B cell (primary cell): ENCODE measurements at regions not wholly inside any gene's neighbourhood (a gene's known extent, or its start where the extent isn't known, plus 50 kb on each side); places are given as distances from the start of the nearest gene placed in this dataset.
"Not testable (repeated sequence)": the region's sequence is repeated elsewhere in the genome, so short reads cannot be mapped to it uniquely, and the experiment has no call there.

ENCODE experiments used
- ATAC-seq: fragments of 200-7000 bp; cut with Tn5 transposase; one replicate; pipeline ENCODE4 v1.10.0; 2021; ENCODE audit warnings: low read depth, mild to moderate bottlenecking, moderate number of reproducible peaks, moderate library complexity
- CTCF ChIA-PET: fragments of 350-600 bp; sonication (Branson Sonifier 250); formaldehyde crosslinking; loops from one replicate; lab custom pipeline; 2021; ENCODE audit warnings: antibody characterized with exemption, inconsistent platforms; lab: Charles Lee
- POLR2A ChIA-PET: fragments of 350-600 bp; sonication (Branson Sonifier 250); formaldehyde crosslinking; loops from one replicate; lab custom pipeline; 2021; ENCODE audit warnings: antibody characterized with exemption; lab: Charles Lee
- DNase-seq: peaks from one replicate; pipeline ENCODE4 v3.0.0; 2013
- H2AFZ ChIP-seq: 2 replicates; pipeline ENCODE4 v1.6.1; 2012; ENCODE audit warnings: mild to moderate bottlenecking, low read depth, low read length; ENCODE audit not compliant: insufficient read depth, poor library complexity, severe bottlenecking
- H3K27ac ChIP-seq, 2 donors: 1 replicate in 1 of 2; 2 replicates in 1 of 2; pipeline ENCODE4 v1.5.1; 2012 to 2013; ENCODE audit warnings: low read length in 2 of 2, mild to moderate bottlenecking in 2 of 2, moderate library complexity in 1 of 2
- H3K27me3 ChIP-seq, 4 experiments: fragments of 200-600 bp in 1 of 4; sonication (generic) in 1 of 4; replicated peaks in 1 of 4; 1 replicate in 2 of 4; 2 replicates in 2 of 4; pipeline versions ENCODE4 v1.6.1 to v1.7.0; 2013 to 2016; ENCODE audit warnings: low read length in 3 of 4, mild to moderate bottlenecking in 2 of 4, mixed read lengths in 1 of 4, moderate library complexity in 1 of 4; ENCODE audit not compliant: insufficient read depth in 4 of 4, control insufficient read depth in 3 of 4; ENCODE audit errors: control extremely low read depth in 1 of 4
- H3K36me3 ChIP-seq, 2 experiments: replicated peaks in 1 of 2; 1 replicate in 1 of 2; 2 replicates in 1 of 2; pipeline versions ENCODE4 v1.6.1 to v1.7.1; 2013; ENCODE audit warnings: low read length in 1 of 2; ENCODE audit not compliant: insufficient read depth in 2 of 2, control insufficient read depth in 1 of 2; ENCODE audit errors: control extremely low read depth in 1 of 2, extremely low read depth in 1 of 2
- H3K4me1 ChIP-seq, 2 donors: fragments of 200-600 bp in 1 of 2; sonication (generic) in 1 of 2; 1 replicate in 1 of 2; 2 replicates in 1 of 2; pipeline versions ENCODE4 v1.5.1 to v1.6.1; 2013 to 2017; ENCODE audit warnings: low read length in 2 of 2; ENCODE audit not compliant: control insufficient read depth in 2 of 2, insufficient read depth in 2 of 2
- H3K4me2 ChIP-seq: replicated peaks from 2 replicates; pipeline ENCODE3; 2012; ENCODE audit warnings: mild to moderate bottlenecking, low read depth, low read length; ENCODE audit not compliant: poor library complexity, severe bottlenecking
- H3K4me3 ChIP-seq, 5 experiments: fragments of 200-600 bp in 1 of 5; sonication (generic) in 1 of 5; 1 replicate in 3 of 5; 2 replicates in 2 of 5; pipeline versions ENCODE4 v1.5.1 to v1.7.0; 2011 to 2016; ENCODE audit warnings: low read length in 4 of 5, mild to moderate bottlenecking in 4 of 5, low read depth in 2 of 5, control low read depth in 1 of 5, moderate library complexity in 1 of 5; ENCODE audit not compliant: insufficient read depth in 1 of 5; ENCODE audit errors: control extremely low read depth in 1 of 5, extremely low read depth in 1 of 5
- H3K79me2 ChIP-seq: fragments of 200-600 bp; sonication (generic); one replicate; pipeline ENCODE4 v1.6.0; 2016; ENCODE audit warnings: low read length; ENCODE audit not compliant: control insufficient read depth, insufficient read depth
- H3K9ac ChIP-seq: fragments of 200-600 bp; sonication (generic); 2 replicates; pipeline ENCODE4 v1.6.1; 2017; ENCODE audit warnings: mild to moderate bottlenecking, low read length, moderate library complexity
- H3K9me3 ChIP-seq, 3 donors: one replicate each; pipeline versions ENCODE4 v1.6.1 to v1.7.1; 2013; ENCODE audit warnings: low read length in 2 of 3; ENCODE audit not compliant: control insufficient read depth in 2 of 3, insufficient read depth in 1 of 3; ENCODE audit errors: control extremely low read depth in 1 of 3
- H4K20me1 ChIP-seq: 2 replicates; pipeline ENCODE4 v1.6.0; 2012; ENCODE audit warnings: mild to moderate bottlenecking, low read length; ENCODE audit not compliant: insufficient read depth, control insufficient read depth, poor library complexity, severe bottlenecking
- H3K27ac Mint-ChIP-seq: one replicate; pipeline ENCODE4 v1.8.0; 2021; ENCODE audit warnings: mixed read lengths
- H3K27me3 Mint-ChIP-seq: one replicate; pipeline ENCODE4 v1.8.0; 2021; ENCODE audit warnings: mixed read lengths
- H3K4me1 Mint-ChIP-seq: one replicate; pipeline ENCODE4 v1.8.0; 2021; ENCODE audit warnings: mixed read lengths
- H3K4me3 Mint-ChIP-seq: one replicate; pipeline ENCODE4 v1.8.0; 2021; ENCODE audit warnings: mixed read lengths
- H3K9me3 Mint-ChIP-seq: one replicate; pipeline ENCODE4 v1.8.0; 2022; ENCODE audit warnings: mixed read lengths; ENCODE audit not compliant: insufficient read depth
- WGBS: methylation state at CpG from one replicate; pipeline ENCODE4 v1.1.5; 2013; ENCODE audit warnings: missing lambda C conversion rate; ENCODE audit not compliant: insufficient coverage; 5-methylcytosine and 5-hydroxymethylcytosine counted together
- intact Hi-C: fragments of 100-400 bp; cut with micrococcal nuclease; formaldehyde crosslinking; loops from one replicate; pipeline ENCODE4 v1.10.0; 2022

DNA sequence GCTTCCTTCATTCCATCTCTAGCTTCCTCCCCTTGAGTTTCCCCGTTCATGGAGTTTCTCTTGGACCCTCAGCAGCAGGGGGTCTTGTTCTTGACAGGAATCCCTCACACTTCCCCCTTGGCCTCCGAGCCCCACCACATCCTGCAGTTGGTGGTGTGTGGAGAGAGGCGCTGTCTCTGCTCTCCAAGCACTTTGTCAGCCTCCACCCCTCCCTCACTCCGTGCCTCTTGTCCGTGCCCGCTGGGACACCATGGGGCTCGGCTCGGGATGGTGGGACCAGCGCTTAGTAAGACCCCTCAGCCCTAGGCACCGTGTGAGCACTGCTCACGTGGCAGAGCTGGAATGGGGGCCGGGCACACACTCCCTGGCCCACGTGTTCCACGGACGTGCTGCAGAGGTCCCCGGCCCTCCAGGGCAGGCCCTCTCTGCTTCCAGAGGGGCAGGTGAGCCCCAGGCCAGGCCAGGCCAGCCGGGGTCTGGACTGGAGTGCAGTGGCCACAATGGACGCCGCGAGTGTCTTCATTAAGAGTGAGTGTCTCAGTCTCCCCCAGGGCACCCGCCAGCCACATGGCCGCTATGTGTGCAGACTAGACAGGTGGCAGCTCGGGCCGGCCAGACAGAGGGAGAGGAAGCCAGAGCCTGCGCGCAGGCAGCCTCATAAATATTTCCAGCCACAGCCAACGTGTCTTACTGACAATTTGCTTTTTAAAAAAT is 123.3 kb downstream of the IGLL1 start:
- Mint-ChIP-seq H3K27me3 (peaks cover 26% of the 10 kb centered on the region), H3K4me3 (peak overlapping the region; percentile 32), H3K4me1 (peaks cover 15% of the 10 kb centered on the region)
- CTCF ChIA-PET, H3K4me3 ChIP-seq, H3K27ac Mint-ChIP-seq, H3K9me3 Mint-ChIP-seq, H4K20me1 ChIP-seq, DNase-seq, H3K79me2 ChIP-seq, H3K9me3 ChIP-seq, H3K36me3 ChIP-seq, ATAC-seq, H3K9ac ChIP-seq, intact Hi-C loops, H3K27ac ChIP-seq: not testable (repeated sequence)
- peak overlapping the region; percentile 43 for H3K4me2 ChIP-seq
- 4% methylated on average over 24 of the region's 27 CpGs for WGBS
- H2AFZ ChIP-seq: peak overlapping the region; percentile 34
- POLR2A ChIA-PET: interaction anchor here (0.6 kb wide), 1 partner anchor 387 kb away, joined by 4 read pairs; no protein-coding TSS in a partner anchor
- peaks cover 18 to 19% of the 10 kb centered on the region in 2 donors for H3K4me1 ChIP-seq
- H3K27me3 ChIP-seq: peaks cover 0 to 22% (median 6%) of the 10 kb centered on the region in 4 experiments

GRCh38 chr22:23454345-23454744 is 125.7 kb downstream of the IGLL1 start:
- H3K4me3 Mint-ChIP-seq, H4K20me1 ChIP-seq, ATAC-seq, H3K9me3 Mint-ChIP-seq, H3K36me3 ChIP-seq, H3K4me2 ChIP-seq, POLR2A ChIA-PET, H3K79me2 ChIP-seq, H3K27ac Mint-ChIP-seq, H3K9ac ChIP-seq, H2AFZ ChIP-seq, intact Hi-C loops, H3K9me3 ChIP-seq, H3K27ac ChIP-seq, DNase-seq, CTCF ChIA-PET, H3K4me3 ChIP-seq: not testable (repeated sequence)
- Mint-ChIP-seq H3K27me3 (peaks cover 26% of the 10 kb centered on the region), H3K4me1 (peaks cover 15% of the 10 kb centered on the region)
- 69% methylated on average over 6 of the region's 9 CpGs for WGBS
- Histone ChIP-seq H3K4me1 (peaks cover 12 to 14% of the 10 kb centered on the region in 2 donors), H3K27me3 (peaks cover 0 to 18% (median 5%) of the 10 kb centered on the region in 4 experiments)
